RWPE2 (cell line): ENCODE measurements at regions not wholly inside any gene's neighbourhood (a gene's known extent, or its start where the extent isn't known, plus 50 kb on each side); places are given as distances from the start of the nearest gene placed in this dataset.

Source experiments
- ATAC-seq: fragments of 200-7000 bp; cut with Tn5 transposase; 3 replicates; pipeline ENCODE4 v1.9.1; 2021; ENCODE audit warnings: low read depth
- DNase-seq: peaks from one replicate; pipeline ENCODE4 v3.0.0-alpha.2; 2020; ENCODE audit warnings: low spot score
- H3K27ac ChIP-seq: fragments of 450-650 bp; 2 replicates; pipeline ENCODE4 v1.5.1; 2017; ENCODE audit warnings: mild to moderate bottlenecking; ENCODE audit not compliant: poor library complexity, severe bottlenecking
- H3K27me3 ChIP-seq: fragments of 250-450 bp; sonication (Bioruptor Pico); 2 replicates; pipeline ENCODE4 v1.5.1; 2021; ENCODE audit warnings: mild to moderate bottlenecking, moderate library complexity; ENCODE audit not compliant: insufficient read depth, poor library complexity, severe bottlenecking
- H3K36me3 ChIP-seq: fragments of 250-450 bp; sonication (Bioruptor Pico); 2 replicates; pipeline ENCODE4 v1.5.1; 2020; ENCODE audit warnings: low read depth, mild to moderate bottlenecking, moderate library complexity
- H3K4me1 ChIP-seq: fragments of 250-450 bp; sonication (Bioruptor Pico); 2 replicates; pipeline ENCODE4 v1.5.1; 2021; ENCODE audit warnings: mild to moderate bottlenecking, moderate library complexity; ENCODE audit not compliant: insufficient read depth, poor library complexity, severe bottlenecking
- H3K4me3 ChIP-seq: fragments of 250-450 bp; sonication (Bioruptor Pico); 2 replicates; pipeline ENCODE4 v1.5.1; 2021; ENCODE audit warnings: mild to moderate bottlenecking, moderate library complexity; ENCODE audit not compliant: severe bottlenecking
- H3K9me3 ChIP-seq: fragments of 250-450 bp; sonication (Bioruptor Pico); 2 replicates; pipeline ENCODE4 v1.5.1; 2021; ENCODE audit warnings: mild to moderate bottlenecking, moderate library complexity; ENCODE audit not compliant: severe bottlenecking
- CTCF ChIP-seq: fragments of 450-650 bp; IDR thresholded peaks from one replicate; pipeline ENCODE4 v1.5.1; 2017; ENCODE audit warnings: mild to moderate bottlenecking, moderate library complexity; ENCODE audit not compliant: poor library complexity, severe bottlenecking

- no peak overlapping the region for H3K4me3 ChIP-seq
- H3K4me1 ChIP-seq, result peaks cover 10% of the 10 kb centered on the region
- no peaks in the 10 kb centered on the region for H3K27me3 ChIP-seq
- no peaks in the 10 kb centered on the region for H3K36me3 ChIP-seq
- ATAC-seq (no peak), DNase-seq (no peak)
- no peak overlapping the region for H3K27ac ChIP-seq
- H3K9me3 ChIP-seq, result no peaks in the 10 kb centered on the region
- TF ChIP-seq CTCF, result no peak
Observed at GRCh38 chr13:34338102-34338501, 520.2 kb downstream of the RFC3 start.

- H3K4me3 ChIP-seq, result no peak overlapping the region
- TF ChIP-seq CTCF, result no peak
- DNase-seq (no peak), ATAC-seq (peak; percentile 84)
- no peak overlapping the region for H3K27ac ChIP-seq
- H3K4me1 ChIP-seq, result peaks cover 10% of the 10 kb centered on the region
- H3K9me3 ChIP-seq, result no peaks in the 10 kb centered on the region
- H3K36me3 ChIP-seq, result no peaks in the 10 kb centered on the region
- H3K27me3 ChIP-seq, result no peaks in the 10 kb centered on the region
Observed at GRCh38 chr13:34340534-34340933, 522.6 kb downstream of the RFC3 start.

GRCh38 chr13:34343413-34343940 lies 525.5 kb downstream of the RFC3 start:
- DNase-seq (no peak), ATAC-seq (no peak)
- Histone ChIP-seq H3K4me1 (peaks cover 18% of the 10 kb centered on the region), H3K9me3 (no peaks in the 10 kb centered on the region), H3K27ac (no peak overlapping the region), H3K27me3 (no peaks in the 10 kb centered on the region), H3K4me3 (no peak overlapping the region), H3K36me3 (no peaks in the 10 kb centered on the region)
- TF ChIP-seq CTCF, result no peak

GRCh38 chr13:34344816-34345215 lies 526.9 kb downstream of the RFC3 start:
- no peak overlapping the region for H3K27ac ChIP-seq
- ATAC-seq (no peak), DNase-seq (no peak)
- H3K36me3 ChIP-seq, result no peaks in the 10 kb centered on the region
- no peak overlapping the region for H3K4me3 ChIP-seq
- no peak for TF ChIP-seq CTCF
- peaks cover 29% of the 10 kb centered on the region for H3K4me1 ChIP-seq
- no peaks in the 10 kb centered on the region for H3K27me3 ChIP-seq
- H3K9me3 ChIP-seq, result no peaks in the 10 kb centered on the region

- TF ChIP-seq CTCF, result no peak
- Histone ChIP-seq H3K27me3 (no peaks in the 10 kb centered on the region), H3K4me1 (peaks cover 27% of the 10 kb centered on the region), H3K27ac (no peak overlapping the region), H3K9me3 (no peaks in the 10 kb centered on the region), H3K4me3 (no peak overlapping the region), H3K36me3 (no peaks in the 10 kb centered on the region)
- DNase-seq (no peak), ATAC-seq (no peak)
Observed at GRCh38 chr13:34345258-34345965, 527.5 kb downstream of the RFC3 start.
